ENCODE measurements at regions not wholly inside any gene's neighbourhood (a gene's known extent, or its start where the extent isn't known, plus 50 kb on each side); places are given as distances from the start of the nearest gene placed in this dataset.
A peak's percentile ranks its signal among the peaks of the same experiment; 100 is the strongest.
"Not testable (repeated sequence)": the region's sequence is repeated elsewhere in the genome, so short reads cannot be mapped to it uniquely, and the experiment has no call there.

GRCh38 chrX:75673468-75673867 lies 111.6 kb downstream of the MAGEE2 start:
- DNase-seq = no peak

- DNase-seq = no peak
These were observed 129.4 kb downstream of the MAGEE2 start for GRCh38 chrX:75655627-75656026.

GRCh38 chrX:75649829-75650228 lies 127.0 kb upstream of the ZDHHC15 start:
- no peak for DNase-seq

- DNase-seq = no peak
These were observed 126.2 kb upstream of the ZDHHC15 start for GRCh38 chrX:75648803-75649588.

- no peak for DNase-seq
These were observed 120.0 kb upstream of the ZDHHC15 start for GRCh38 chrX:75642811-75643361.

GRCh38 chrX:75638332-75638731 lies 115.5 kb upstream of the ZDHHC15 start:
- no peak for DNase-seq

- DNase-seq = no peak
These were observed 102.4 kb upstream of the ZDHHC15 start for GRCh38 chrX:75625232-75625631.

- DNase-seq = peak; percentile 1
These were observed 100.7 kb upstream of the ZDHHC15 start for GRCh38 chrX:75623535-75623934.

GRCh38 chrX:75609406-75609805 lies 86.6 kb upstream of the ZDHHC15 start:
- DNase-seq = no peak

GRCh38 chrX:75603833-75604232 lies 81.0 kb upstream of the ZDHHC15 start:
- DNase-seq = no peak

- DNase-seq = not testable (repeated sequence)
These were observed 79.2 kb upstream of the ZDHHC15 start for GRCh38 chrX:75602022-75602421.

- peak; percentile 2 for DNase-seq
These were observed 73.3 kb upstream of the ZDHHC15 start for GRCh38 chrX:75596178-75596577.

- DNase-seq = not testable (repeated sequence)
These were observed 70.3 kb upstream of the ZDHHC15 start for GRCh38 chrX:75593186-75593585.

GRCh38 chrX:75582511-75582910 lies 59.7 kb upstream of the ZDHHC15 start:
- no peak for DNase-seq

Measured in kidney glomerular epithelial cell (primary cell).